Kasumi-1 (cell line): ENCODE measurements at regions not wholly inside any gene's neighbourhood (a gene's known extent, or its start where the extent isn't known, plus 50 kb on each side); places are given as distances from the start of the nearest gene placed in this dataset.
A peak's percentile ranks its signal among the peaks of the same experiment; 100 is the strongest.
"Not testable (repeated sequence)": the region's sequence is repeated elsewhere in the genome, so short reads cannot be mapped to it uniquely, and the experiment has no call there.

Experiments used
- DNase-seq, 2 experiments: peaks; one replicate each; lab custom pipeline; 2025; lab: John Stamatoyannopoulos, UW

DNA sequence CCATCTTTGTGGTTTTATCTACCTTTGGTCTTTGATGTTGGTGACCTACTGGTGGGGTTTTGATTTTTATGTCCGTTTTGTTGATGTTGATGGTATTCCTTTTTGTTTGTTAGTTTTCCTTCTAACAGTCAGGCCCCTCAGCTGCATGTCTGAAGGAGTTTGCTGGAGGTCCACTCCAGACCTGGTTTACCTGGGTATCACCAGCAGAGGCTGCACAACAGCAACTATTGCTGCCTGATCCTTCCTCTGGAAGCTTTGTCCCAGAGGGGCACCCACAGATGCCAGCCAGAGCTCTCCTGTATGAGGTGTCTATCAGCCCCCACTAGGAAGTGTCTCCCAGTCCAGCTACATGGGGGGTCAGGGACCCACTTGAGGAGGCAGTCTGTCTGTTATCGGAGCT lies 199.3 kb upstream of the WDFY3 start:
- DNase-seq, result no peak

DNA sequence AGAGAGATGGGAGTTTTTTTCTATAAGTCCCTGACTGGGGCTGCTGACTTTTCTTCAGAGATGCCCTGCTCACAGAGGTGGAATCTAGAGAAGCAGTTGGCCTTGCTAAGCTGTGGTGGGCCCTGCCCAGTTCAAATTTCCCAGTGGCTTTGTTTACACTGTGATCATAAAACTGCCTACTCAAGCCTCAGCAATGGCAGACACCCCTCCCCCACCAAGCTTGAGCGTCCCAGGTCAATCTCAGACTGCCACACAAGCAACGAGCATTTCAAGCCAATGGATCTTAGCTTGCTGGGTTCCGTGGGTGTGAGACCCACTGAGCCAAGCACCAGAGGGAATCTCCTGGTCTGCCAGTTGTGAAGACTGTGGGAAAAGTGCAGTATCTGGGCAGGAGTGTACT lies 199.8 kb upstream of the WDFY3 start:
- no peak for DNase-seq

DNA sequence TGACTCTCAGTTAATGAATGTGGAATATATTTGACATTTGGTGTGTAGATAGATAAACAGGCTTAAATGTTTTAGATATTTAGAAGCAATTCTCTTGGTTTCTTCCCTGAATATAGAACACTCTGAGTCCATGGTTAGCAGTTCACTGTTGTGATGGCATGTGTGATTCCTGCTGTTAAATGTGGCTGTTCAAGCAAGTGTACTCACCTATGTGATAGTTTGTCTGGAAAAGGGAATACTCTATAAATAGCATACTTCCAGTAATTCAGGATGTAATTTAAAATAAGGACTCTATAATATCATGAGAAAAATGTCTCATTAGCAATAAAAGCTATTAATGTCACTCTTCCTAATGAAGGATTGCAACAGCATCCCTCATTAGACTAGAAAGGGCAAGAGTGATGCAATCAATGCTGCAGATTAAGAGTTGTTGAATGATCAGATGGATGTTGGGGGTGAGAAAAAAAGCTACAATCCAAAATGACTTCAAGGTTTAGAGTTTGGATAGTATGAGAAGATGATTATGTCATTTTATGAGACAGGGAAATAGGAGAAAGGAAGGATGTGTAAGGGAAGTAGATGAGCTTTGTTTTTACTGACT lies 201.8 kb upstream of the WDFY3 start:
- DNase-seq, result no peak

DNA sequence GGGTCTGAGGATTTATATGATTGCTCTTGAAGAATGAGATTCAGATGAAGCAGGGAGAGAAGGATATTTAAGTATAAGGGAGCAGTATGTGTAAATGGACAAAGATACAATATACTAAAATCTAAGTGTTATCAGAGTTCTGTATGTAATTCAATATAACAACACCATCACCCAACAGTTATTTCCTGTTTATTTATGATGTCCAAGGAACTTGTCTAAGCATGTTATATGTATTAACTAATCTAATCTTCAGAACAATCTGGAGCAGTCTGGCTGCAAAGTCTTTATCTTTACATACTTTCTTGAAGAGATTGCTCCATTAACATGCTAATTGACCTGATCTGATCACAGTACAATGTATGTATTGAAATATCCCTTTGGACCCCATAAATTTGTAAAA lies 203.8 kb upstream of the WDFY3 start:
- no peak for DNase-seq

DNA sequence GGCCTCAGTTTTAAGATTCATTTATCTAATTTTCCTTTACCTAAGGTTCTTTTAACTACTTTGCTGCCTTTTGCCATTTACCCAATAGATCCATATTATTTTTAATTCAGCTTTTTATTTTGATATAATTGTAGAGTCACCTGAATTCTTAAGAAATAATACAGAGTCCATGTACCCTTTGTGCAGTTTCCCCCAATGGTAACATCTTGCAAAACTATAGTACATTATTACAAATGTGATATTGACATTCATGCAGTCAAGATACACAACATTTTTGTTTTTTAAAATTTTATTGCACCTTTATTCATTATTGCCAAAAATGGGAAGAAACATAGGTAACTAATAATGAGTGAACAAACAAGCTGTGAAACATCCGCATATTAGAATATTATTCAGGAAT lies 208.7 kb upstream of the WDFY3 start:
- DNase-seq, result no peak

DNA sequence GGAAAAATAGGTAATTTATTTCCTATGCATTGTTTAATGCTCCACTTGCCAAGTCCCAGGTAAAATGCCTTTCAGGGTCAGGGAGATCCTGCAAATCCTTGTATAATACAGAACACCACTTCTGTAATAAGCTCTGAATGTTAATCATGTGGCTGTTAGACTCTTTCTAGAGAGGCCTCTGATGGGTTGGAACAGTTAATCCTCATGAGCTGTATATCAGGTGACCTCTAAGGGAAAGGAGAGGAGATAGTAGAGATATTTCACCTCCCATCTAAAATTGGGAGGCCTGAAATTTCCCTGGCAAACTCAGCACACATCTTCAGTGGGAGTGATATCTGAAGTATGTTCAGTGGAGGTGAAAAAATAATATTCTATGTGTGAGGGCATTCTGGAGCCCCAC lies 210.6 kb upstream of the WDFY3 start:
- DNase-seq, result no peak

DNA sequence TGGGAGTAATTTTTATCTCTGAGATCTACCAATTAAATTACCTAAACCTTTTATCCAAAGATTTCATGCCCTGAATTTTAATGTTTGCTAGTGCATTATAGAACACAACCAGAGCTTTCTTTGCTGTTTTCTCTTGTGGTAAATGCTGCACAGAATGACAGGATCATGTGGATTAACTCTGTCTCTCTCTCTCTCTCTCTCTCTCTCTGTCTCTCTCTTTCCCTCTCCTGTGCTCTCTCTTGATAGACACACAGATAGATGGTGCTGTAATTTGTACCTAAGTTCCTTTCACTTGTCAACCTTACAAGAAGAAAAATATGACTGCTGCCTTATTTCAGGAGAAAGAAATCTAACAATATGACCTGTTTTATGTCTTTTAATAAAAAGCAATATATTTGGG lies 211.2 kb upstream of the WDFY3 start:
- DNase-seq, result no peak

DNA sequence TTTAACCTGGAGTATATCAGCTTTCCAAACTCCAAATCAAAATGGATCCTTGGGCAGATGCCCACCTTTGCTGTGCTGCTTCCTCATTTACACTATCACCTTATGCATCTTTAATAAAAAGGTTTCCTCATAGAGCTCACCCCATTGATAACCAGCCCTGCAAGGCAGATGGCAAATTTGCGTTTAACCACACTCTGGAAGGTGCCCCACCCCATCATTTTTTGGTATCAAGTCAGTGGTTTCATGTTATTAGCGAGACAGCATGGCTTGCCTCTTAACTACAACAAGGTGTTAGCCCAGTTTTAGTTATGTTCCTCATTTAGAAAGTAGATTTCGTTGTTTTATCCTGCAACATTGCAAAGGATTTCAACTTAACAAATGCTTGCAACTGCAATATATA lies 214.0 kb upstream of the WDFY3 start:
- DNase-seq, result no peak

DNA sequence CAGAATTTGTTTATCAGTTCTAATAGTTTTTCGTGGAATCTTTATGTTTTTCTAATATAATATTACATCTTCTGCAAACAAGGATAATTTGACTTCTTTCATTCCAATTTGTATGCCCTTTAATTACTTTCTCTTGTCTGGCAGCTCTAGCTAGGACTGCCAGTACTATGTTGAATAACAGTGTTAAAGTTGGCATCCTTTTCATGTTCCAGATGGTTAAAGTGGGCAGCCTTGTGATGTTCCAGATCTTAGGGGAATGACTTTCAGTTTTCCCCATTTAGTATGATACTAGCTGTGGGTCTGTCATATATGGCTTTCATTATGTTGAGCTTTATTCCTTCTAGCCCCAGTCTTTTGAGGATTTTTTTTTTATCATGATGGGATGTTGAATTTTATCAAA lies 220.6 kb upstream of the WDFY3 start:
- no peak for DNase-seq

DNA sequence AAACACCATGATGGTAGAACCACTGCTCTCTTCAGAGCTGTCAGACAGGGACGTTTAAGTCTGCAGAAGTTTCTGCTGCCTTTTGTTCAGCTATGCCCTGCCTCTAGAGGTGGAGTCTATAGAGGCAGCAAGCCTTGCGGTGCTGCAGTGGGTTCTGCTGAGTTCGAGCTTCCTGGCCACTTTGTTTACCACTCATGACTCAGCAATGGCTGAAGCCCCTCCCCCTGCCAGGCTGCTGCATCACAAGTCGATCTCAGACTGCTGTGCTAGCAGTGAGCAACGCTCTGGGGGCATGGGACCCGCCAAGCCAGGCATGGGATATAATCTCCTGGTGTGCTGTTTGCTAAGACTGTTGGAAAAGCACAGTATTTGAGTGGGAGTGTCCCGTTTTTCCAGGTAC lies 229.5 kb upstream of the WDFY3 start:
- not testable (repeated sequence) for DNase-seq

DNA sequence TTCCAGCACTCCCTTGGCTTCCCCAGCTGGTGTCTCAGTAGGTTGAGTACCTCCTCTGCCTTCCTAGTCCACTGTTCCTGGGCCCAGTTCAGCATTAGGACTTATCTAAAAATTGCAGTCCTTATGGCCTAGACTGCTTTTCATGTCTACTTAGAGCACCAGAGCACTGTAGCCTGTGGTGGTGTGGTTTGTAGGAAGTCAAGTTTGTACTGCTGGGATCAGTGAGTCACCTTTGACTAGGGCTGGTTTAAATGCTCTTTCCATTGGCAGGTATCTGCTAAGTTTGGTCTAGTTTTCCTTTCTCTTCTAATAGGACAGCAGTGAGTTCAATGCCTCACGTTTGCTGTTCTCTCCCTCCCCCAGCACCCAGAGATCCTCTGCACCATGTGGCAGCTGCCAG lies 233.6 kb upstream of the WDFY3 start:
- DNase-seq, result no peak

DNA sequence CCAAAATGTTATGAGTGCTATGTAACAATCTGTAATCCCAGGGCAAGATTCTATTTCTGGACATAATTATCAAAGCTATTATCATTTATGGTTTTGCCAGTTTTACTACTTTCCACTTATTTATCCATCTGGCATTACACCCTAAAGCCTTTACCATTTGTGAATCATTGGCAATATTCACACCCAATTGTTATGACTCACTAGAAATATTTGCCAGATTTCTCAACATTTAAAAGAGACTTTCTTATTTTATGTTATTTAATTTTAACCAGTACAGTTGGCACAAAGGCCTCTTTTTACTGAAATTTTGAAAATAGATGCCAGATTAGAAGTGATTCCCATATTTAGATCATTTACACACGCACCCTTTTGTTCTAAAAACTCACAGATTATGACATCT lies 242.7 kb upstream of the WDFY3 start:
- DNase-seq, result no peak

DNA sequence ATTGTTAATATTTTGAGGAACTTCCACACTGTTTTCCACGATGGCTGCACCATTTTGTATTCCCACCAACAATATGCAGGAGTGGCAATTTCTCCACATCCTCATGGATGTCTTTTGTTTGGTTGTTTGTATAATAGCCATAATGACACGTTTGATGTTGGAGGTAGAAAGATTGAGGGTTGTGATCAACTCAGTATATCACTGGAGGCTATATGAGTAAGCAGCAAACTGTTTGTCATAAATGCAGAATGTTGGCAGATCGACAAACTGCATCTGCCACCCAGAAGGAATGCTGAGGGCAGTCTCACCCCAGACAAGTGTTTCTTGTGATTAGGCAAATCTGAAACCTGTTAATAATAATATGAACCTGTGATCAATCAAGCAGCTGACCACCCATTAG lies 243.9 kb upstream of the WDFY3 start:
- DNase-seq, result no peak

DNA sequence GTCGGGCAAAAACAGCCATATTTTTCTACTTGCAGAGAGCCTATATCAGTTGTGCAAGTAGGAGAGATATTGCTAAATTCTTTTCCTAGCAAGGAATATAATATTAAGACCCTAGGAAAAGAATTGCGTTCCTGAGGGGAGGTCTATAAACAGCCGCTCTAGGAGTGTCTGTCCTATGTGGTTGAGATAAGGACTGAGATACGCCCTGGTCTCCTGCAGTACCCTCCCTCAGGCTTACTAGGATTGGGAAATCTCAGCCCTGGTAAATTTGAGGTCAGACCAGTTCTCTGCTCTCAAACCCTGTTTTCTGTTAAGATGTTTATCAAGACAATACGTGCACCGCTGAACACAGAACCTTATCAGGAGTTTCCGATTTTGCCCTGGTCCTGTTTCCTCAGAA lies 250.1 kb upstream of the WDFY3 start:
- DNase-seq, result not testable (repeated sequence)

DNA sequence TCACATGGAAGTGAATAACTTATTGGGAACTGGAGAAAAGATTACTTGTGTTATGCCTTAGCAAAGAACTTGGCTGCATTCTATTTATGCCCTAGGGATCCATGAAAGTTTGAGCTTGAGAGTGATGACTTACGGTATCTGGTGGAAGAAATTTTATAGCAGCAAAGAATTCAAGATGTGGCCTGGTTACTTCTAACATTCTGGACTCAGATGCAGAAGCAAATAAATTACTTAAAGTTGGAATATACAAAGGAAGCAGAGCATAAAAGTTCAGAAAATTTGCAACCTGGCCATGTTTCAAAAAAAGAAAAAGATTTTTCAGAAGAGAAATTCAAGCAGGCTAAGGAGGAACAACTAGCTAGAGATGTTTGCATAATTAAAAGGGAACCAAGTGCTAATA lies 252.3 kb upstream of the WDFY3 start:
- no peak for DNase-seq

DNA sequence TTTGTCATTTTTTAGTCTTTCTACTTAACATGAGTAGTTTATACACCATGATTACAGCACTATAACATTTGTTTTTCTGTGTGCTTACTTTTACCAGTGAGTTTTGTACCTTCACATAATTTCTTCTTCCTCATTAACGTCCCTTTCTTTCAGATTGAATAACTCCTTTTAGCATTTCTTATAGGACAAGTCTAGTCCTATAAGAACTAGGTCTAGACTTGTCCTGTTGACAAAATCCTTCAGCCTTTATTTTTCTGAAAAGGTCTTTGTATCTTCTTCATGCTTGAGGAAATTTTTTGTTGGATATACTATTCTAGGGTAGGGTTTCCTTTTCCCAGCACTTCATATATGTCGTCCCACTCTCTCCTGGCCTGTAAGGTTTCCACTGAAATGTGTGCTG lies 253.3 kb upstream of the ARHGAP24 start:
- DNase-seq, result no peak

DNA sequence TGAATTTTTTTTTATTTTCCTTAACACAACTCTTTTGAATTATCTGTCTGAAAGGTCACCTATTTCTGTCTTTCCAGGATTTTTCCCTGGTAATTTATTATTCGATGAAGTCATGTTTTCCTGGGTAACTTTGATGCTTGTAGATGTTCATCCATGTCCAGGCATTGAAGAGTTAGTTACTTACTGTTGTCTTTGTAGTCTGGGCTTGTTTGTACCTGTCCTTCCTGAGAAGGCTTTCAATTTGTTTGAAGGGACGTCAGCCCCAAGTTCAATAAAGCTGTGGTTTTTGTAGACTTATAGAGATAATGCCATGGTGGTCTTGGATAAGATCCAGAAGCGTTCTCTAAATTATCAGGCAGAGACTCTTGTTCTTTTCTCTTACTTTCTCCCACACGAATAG lies 252.4 kb upstream of the ARHGAP24 start:
- no peak for DNase-seq

DNA sequence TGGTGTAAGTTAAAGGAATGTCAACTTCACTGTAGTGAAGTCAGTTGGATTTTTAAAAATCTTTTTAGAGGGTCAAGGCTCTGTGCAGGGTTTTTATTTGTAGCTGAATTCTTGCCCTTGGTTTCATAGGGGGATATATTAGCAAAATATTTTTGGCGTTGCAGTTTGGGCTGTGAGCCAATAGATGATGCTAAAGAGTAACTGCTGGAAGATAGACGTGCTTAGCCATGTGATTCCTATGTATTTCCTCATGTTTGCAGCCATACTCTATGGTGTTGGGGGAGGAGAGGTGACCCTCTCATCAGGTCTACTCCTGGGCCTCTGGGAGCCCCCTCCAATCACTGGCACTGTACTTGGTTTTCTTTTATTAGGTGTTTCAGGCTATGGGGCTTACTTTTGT lies 246.7 kb upstream of the ARHGAP24 start:
- DNase-seq, result peak in 1 of 2 experiments; percentile 15

DNA sequence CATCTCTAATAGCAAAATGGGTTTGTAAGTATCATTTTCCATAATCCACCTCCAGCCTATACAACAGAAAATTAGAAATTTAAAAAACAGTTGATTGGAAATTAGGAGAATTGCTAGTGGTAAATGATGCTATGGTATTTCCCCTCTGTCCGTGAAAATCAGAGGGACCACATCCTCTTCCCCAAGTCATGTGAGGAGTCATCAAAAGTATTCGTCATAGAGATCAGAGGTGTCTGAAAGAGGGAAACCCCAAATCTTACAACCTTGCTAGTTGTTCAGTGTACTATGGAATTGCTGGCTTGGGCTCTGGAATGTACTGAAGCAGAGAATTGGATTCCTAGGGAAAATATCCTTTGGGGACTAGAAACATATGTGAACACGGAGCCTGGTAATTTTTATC lies 241.4 kb upstream of the ARHGAP24 start:
- no peak for DNase-seq

DNA sequence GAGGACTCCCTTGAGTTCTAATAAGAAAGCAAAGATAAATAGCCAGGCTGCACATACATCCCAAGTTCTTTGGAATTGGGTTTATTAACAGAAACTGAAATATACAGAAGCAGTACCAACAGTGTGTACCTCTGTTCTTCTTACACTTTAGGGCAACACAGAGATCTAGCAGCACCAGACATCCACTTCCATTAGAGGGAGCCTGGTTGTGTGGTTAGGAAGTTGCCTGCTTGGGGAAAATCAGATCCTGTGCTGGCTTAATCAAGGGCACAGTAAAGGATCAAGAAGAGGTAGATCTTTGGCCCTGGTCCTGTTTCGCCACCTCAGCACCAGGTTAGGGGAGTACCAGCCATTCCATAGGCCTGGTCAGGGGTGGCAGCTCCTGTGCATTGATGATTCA lies 231.1 kb upstream of the ARHGAP24 start:
- DNase-seq, result no peak

DNA sequence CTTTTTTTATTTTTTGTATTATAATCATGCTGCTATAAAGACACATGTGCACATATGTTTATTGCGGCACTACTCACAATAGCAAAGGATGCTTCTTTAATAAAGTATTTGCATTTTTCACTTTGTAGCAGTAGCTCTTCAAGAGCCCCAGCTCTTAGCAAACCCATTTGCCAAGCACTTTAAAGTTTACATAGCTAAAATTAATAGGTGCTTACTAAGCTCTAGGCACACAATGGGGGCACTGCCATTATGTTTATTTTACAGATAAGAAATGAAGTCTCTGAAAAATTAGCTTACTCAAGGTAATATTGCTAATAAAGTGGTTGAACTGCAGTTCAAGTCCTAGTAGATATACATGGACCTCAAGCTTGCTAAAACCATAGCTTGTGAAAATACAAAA lies 230.3 kb upstream of the ARHGAP24 start:
- no peak for DNase-seq

DNA sequence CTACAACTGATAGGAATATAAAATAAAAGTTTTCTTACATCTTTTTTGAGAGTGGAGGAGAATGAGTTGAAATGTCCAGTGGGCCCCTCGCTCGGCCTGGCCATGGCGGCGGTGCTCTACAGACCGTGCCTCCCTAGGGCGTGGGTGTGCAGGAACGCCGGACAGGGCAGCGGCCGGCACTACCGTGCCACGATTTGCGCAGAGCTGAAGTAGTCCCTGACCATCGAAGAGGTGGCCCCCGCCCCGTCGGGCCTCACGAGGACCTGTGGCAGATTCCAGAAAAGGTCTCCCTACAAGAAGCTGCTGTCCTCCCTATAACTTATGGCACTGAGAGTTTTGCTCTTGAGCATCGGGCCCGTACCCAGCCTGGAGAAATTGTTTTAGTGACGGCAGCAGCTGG lies 228.9 kb upstream of the ARHGAP24 start:
- no peak for DNase-seq

DNA sequence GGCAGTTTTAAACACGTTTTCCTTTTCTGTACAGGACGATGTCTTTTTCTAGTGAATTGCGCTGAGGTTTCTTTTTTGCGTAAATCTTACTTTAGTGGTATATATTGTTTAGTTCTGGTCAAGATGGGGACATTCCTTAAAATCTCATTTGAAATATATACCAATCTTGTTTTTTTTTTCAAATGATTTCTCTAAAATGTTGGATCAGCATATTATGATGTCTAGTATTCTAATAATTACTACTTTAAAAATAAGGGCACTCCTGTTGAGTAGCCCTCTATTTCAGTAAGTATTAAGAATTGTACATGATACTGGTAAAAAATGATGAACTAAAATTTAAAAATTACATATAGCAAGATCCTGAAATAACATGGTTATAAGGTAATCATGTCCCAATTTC lies 224.1 kb upstream of the ARHGAP24 start:
- no peak for DNase-seq

DNA sequence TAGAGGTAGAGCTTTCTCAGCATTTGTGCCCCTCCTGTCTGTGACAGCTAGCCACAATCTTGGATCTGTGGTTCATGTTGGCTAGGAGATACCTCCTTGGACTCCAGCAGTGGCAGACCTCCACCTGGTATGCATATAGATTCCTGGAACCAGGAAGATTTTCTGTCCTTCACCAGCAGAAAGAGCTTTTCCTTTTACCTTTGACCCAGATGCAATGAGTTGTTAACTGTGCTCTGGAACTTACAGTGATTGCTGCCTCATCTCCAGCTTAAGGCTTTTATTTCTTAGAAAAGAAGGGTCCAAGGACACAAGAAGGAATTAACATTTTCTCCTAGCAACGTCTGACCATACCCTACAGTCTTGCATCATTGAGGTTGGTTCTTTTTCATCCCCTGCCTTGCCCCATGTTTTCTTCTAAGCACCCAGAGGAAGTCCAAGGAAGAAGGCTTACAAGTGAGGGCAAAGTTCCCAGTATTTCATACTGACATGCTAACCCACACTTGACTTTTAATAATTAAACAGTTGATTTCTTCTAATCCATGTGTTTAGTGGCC lies 217.1 kb upstream of the ARHGAP24 start:
- DNase-seq, result no peak

DNA sequence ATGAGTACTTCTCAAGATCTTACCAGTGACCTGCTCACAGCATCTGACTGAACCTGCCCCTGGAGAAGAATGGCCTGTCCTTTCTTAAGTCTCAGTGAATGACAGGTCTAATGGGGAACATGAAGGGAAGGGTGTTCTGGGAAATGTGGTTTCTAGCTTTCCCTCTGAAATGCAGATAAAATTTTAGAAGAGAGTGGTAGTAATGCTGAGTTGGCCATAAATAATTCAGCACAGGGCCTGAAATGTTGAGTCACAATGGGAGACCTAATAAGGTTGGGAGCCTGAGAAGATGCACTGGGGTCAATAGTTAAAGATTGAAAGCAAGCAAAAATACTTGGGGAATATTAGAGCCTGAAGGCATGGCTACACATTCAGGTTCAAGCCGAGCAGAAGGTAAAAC lies 214.9 kb upstream of the ARHGAP24 start:
- no peak for DNase-seq
